Tibial nerve (tissue), 4 donors: ENCODE measurements at regions not wholly inside any gene's neighbourhood (a gene's known extent, or its start where the extent isn't known, plus 50 kb on each side); places are given as distances from the start of the nearest gene placed in this dataset.

ENCODE experiments used
- EP300 ChIP-seq, 2 donors: sonication (generic); formaldehyde crosslinking; IDR thresholded peaks; one replicate each; pipeline ENCODE4 v1.6.1; 2017; ENCODE audit warnings: antibody characterized with exemption in 2 of 2, mild to moderate bottlenecking in 1 of 2
- POLR2A ChIP-seq, 2 donors: fragments of 450-650 bp; IDR thresholded peaks; one replicate each; pipeline ENCODE4 v1.6.1; 2017; ENCODE audit warnings: antibody characterized with exemption in 2 of 2, mild to moderate bottlenecking in 2 of 2, moderate library complexity in 2 of 2
- TF ChIP-seq, protein P1 (sequence below), 5 experiments: fragments of 200-600 bp in 3 of 5; fragments of 450-650 bp in 2 of 5; sonication (generic) in 3 of 5; IDR thresholded peaks; one replicate each; pipeline ENCODE4 v1.5.1; 2016 to 2019; ENCODE audit warnings: antibody characterized with exemption in 5 of 5, mild to moderate bottlenecking in 3 of 5, moderate library complexity in 2 of 5

DNA sequence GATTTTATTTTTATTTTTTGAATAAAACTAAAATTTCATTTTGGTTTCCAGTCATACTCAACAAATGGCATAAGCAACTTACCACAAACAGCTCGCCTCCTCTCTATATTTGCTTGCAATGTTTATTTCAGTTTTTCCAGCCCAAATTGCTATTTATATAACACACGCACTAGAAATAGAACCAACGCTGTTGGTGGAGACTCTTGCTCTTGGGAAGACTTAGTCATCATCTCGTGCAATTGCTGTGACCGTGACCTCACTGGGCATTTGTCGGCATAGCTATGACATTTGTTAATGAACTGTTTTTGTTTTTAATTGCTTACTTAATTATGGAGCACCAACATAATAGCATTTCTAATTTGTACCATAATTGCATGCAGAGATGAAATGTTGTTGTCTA, 153.1 kb upstream of the OTX2 start:
- TF ChIP-seq, protein P1, sequence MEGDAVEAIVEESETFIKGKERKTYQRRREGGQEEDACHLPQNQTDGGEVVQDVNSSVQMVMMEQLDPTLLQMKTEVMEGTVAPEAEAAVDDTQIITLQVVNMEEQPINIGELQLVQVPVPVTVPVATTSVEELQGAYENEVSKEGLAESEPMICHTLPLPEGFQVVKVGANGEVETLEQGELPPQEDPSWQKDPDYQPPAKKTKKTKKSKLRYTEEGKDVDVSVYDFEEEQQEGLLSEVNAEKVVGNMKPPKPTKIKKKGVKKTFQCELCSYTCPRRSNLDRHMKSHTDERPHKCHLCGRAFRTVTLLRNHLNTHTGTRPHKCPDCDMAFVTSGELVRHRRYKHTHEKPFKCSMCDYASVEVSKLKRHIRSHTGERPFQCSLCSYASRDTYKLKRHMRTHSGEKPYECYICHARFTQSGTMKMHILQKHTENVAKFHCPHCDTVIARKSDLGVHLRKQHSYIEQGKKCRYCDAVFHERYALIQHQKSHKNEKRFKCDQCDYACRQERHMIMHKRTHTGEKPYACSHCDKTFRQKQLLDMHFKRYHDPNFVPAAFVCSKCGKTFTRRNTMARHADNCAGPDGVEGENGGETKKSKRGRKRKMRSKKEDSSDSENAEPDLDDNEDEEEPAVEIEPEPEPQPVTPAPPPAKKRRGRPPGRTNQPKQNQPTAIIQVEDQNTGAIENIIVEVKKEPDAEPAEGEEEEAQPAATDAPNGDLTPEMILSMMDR (IDR thresholded peaks at IDR 0.05), result no peak
- TF ChIP-seq POLR2A (IDR thresholded peaks at IDR 0.05) (no peak), EP300 (IDR thresholded peaks at IDR 0.05) (no peak)
